ENCODE measurements at regions not wholly inside any gene's neighbourhood (a gene's known extent, or its start where the extent isn't known, plus 50 kb on each side); places are given as distances from the start of the nearest gene placed in this dataset.

- no peak overlapping the region for H3K27ac Mint-ChIP-seq (ENCODE audit: unreplicated experiment)
- H3K4me3 Mint-ChIP-seq (ENCODE audit: unreplicated experiment), result no peak overlapping the region
- TF ChIP-seq, protein P1, sequence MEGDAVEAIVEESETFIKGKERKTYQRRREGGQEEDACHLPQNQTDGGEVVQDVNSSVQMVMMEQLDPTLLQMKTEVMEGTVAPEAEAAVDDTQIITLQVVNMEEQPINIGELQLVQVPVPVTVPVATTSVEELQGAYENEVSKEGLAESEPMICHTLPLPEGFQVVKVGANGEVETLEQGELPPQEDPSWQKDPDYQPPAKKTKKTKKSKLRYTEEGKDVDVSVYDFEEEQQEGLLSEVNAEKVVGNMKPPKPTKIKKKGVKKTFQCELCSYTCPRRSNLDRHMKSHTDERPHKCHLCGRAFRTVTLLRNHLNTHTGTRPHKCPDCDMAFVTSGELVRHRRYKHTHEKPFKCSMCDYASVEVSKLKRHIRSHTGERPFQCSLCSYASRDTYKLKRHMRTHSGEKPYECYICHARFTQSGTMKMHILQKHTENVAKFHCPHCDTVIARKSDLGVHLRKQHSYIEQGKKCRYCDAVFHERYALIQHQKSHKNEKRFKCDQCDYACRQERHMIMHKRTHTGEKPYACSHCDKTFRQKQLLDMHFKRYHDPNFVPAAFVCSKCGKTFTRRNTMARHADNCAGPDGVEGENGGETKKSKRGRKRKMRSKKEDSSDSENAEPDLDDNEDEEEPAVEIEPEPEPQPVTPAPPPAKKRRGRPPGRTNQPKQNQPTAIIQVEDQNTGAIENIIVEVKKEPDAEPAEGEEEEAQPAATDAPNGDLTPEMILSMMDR (IDR thresholded peaks at IDR 0.05), result no peak
- no peak for DNase-seq (ENCODE audit: extremely low spot score, unreplicated experiment)
- no peaks in the 10 kb centered on the region for H3K36me3 Mint-ChIP-seq (ENCODE audit: unreplicated experiment)
- H3K4me1 Mint-ChIP-seq (ENCODE audit: unreplicated experiment), result no peaks in the 10 kb centered on the region
- H3K27me3 Mint-ChIP-seq (ENCODE audit: unreplicated experiment), result no peaks in the 10 kb centered on the region
- H3K9me3 Mint-ChIP-seq (ENCODE audit: unreplicated experiment), result no peaks in the 10 kb centered on the region
These were observed 268.7 kb upstream of the ARRDC4 start for GRCh38 chr15:97691799-97692198.

DNA sequence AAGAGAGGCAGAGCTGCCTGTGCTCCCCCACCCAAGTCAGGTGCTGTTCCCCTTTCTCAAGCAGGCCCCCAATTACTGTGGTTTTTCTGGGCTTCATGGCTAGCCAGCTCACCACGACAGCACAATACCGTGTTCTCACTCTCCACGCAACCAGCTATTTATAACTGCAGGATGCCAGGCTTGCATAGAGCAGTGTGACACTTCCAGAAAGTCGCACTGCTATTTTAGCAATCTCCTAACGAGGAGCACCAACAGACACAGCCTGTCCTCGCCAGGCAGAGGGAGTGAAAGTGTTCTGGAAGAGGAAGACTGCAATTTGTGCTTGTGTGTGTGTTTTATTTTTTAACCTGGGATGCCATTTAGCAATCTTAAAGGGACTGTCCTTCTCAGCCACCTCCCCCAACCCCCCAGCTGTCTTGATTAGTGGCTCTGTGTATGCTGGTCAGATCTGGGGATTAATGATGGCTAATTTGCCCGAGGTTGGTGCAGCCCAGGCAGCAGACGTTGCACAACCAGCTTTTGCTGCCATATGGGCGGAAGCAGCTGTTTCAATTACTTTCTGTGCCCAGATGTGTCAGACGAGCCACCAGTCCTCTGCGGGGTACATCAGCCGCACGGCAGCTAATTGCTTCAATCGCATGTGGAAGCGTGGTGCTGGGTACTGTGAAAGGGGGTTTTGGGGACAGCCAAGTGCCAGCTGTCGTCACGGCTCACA is 268.0 kb upstream of the ARRDC4 start:
- Mint-ChIP-seq H3K4me3 (ENCODE audit: unreplicated experiment) (no peak overlapping the region), H3K36me3 (ENCODE audit: unreplicated experiment) (no peaks in the 10 kb centered on the region), H3K4me1 (ENCODE audit: unreplicated experiment) (no peaks in the 10 kb centered on the region), H3K9me3 (ENCODE audit: unreplicated experiment) (no peaks in the 10 kb centered on the region), H3K27ac (ENCODE audit: unreplicated experiment) (no peak overlapping the region), H3K27me3 (ENCODE audit: unreplicated experiment) (no peaks in the 10 kb centered on the region)
- TF ChIP-seq, protein P1 (IDR thresholded peaks at IDR 0.05), result no peak
- DNase-seq (ENCODE audit: extremely low spot score, unreplicated experiment), result no peak

DNA sequence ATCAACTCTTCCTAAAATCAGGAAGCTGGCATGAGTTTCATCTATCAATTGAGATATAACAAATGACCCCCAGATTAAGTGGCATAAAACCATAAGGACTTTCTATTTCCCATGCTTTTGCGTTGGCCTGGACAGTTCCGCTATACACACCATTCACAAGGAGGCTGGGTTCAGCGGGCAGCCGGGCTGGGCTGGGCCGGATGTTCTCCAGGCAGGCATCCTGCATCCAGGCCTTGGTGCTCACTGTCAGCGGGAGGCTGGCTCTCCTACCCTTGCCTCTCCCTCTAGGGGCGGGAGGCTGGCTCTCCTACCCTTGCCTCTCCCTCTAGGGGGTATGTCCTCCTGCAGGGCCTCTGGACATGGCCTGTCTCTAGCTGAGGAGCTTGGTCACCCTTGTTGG is 266.0 kb upstream of the ARRDC4 start:
- Mint-ChIP-seq H3K4me1 (ENCODE audit: unreplicated experiment) (no peaks in the 10 kb centered on the region), H3K4me3 (ENCODE audit: unreplicated experiment) (no peak overlapping the region), H3K36me3 (ENCODE audit: unreplicated experiment) (no peaks in the 10 kb centered on the region), H3K27me3 (ENCODE audit: unreplicated experiment) (no peaks in the 10 kb centered on the region), H3K9me3 (ENCODE audit: unreplicated experiment) (peaks cover 5% of the 10 kb centered on the region), H3K27ac (ENCODE audit: unreplicated experiment) (no peak overlapping the region)
- no peak for DNase-seq (ENCODE audit: extremely low spot score, unreplicated experiment)
- TF ChIP-seq, protein P1 (IDR thresholded peaks at IDR 0.05), result no peak

GRCh38 chr15:97703400-97703799 is 257.1 kb upstream of the ARRDC4 start:
- H3K27me3 Mint-ChIP-seq (ENCODE audit: unreplicated experiment), result no peaks in the 10 kb centered on the region
- no peaks in the 10 kb centered on the region for H3K36me3 Mint-ChIP-seq (ENCODE audit: unreplicated experiment)
- peaks cover 4% of the 10 kb centered on the region for H3K9me3 Mint-ChIP-seq (ENCODE audit: unreplicated experiment)
- H3K4me1 Mint-ChIP-seq (ENCODE audit: unreplicated experiment), result no peaks in the 10 kb centered on the region
- H3K27ac Mint-ChIP-seq (ENCODE audit: unreplicated experiment), result no peak overlapping the region
- H3K4me3 Mint-ChIP-seq (ENCODE audit: unreplicated experiment), result no peak overlapping the region
- no peak for DNase-seq (ENCODE audit: extremely low spot score, unreplicated experiment)
- TF ChIP-seq, protein P1 (IDR thresholded peaks at IDR 0.05), result no peak

- Mint-ChIP-seq H3K4me1 (ENCODE audit: unreplicated experiment) (no peaks in the 10 kb centered on the region), H3K9me3 (ENCODE audit: unreplicated experiment) (no peaks in the 10 kb centered on the region), H3K27me3 (ENCODE audit: unreplicated experiment) (no peaks in the 10 kb centered on the region), H3K4me3 (ENCODE audit: unreplicated experiment) (no peak overlapping the region), H3K27ac (ENCODE audit: unreplicated experiment) (no peak overlapping the region), H3K36me3 (ENCODE audit: unreplicated experiment) (no peaks in the 10 kb centered on the region)
- TF ChIP-seq, protein P1 (IDR thresholded peaks at IDR 0.05), result no peak
- no peak for DNase-seq (ENCODE audit: extremely low spot score, unreplicated experiment)
These were observed 254.4 kb upstream of the ARRDC4 start for GRCh38 chr15:97706059-97706458.

Data from osteocyte (in vitro differentiated cells).